Esophagus muscularis mucosa (tissue), 3 donors: ENCODE measurements at regions not wholly inside any gene's neighbourhood (a gene's known extent, or its start where the extent isn't known, plus 50 kb on each side); places are given as distances from the start of the nearest gene placed in this dataset.

Source experiments
- POLR2A ChIP-seq: fragments of 450-650 bp; IDR thresholded peaks from one replicate; pipeline ENCODE4 v1.6.1; 2017; ENCODE audit warnings: antibody characterized with exemption, moderate library complexity, mild to moderate bottlenecking, low read depth
- POLR2AphosphoS5 ChIP-seq, 2 donors: sonication (generic); formaldehyde crosslinking; IDR thresholded peaks; one replicate each; pipeline ENCODE4 v1.6.1; 2017; ENCODE audit warnings: antibody characterized with exemption in 2 of 2
- TF ChIP-seq, protein P1 (sequence below), 3 experiments: fragments of 200-600 bp in 2 of 3; fragments of 450-650 bp in 1 of 3; sonication (generic) in 2 of 3; IDR thresholded peaks; one replicate each; pipeline ENCODE4 v1.5.1; 2017 to 2019; ENCODE audit warnings: antibody characterized with exemption in 3 of 3, mild to moderate bottlenecking in 2 of 3, moderate library complexity in 1 of 3

DNA sequence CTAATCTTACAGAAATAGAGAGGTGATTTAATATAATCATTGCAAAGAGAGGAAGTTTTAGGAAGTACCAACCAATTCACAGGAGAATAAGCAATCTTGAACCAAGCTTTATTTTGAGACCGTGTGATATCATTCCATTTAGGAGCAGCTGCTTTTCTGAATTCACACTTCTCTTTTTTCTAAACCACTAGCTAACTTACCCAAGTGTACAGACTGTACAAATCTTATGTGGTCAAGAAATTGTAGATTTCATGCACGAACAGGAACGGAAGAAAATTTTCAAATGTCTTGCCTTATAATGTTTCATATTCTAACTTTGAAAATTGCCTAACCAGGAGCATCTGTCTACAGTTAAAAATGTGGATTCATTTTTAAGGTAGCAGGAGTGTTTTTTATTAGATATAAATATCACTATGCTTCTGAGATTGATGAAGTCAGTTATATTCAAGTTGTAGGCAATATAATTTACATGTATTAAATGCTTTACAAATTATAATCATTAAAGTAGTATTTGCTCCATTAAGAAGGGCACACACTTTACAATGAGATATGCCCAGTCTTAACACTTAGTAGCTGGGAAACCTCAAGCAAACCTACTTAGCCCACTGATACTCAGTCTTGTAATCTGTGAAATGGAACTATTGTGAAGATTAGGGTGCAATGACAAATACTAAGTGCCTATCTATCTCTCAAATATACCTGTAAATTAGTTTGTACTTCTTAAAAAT lies 86.7 kb upstream of the FOXN2 start:
- TF ChIP-seq POLR2AphosphoS5 (IDR thresholded peaks at IDR 0.05) (no peak), POLR2A (no peak)
- TF ChIP-seq, protein P1, sequence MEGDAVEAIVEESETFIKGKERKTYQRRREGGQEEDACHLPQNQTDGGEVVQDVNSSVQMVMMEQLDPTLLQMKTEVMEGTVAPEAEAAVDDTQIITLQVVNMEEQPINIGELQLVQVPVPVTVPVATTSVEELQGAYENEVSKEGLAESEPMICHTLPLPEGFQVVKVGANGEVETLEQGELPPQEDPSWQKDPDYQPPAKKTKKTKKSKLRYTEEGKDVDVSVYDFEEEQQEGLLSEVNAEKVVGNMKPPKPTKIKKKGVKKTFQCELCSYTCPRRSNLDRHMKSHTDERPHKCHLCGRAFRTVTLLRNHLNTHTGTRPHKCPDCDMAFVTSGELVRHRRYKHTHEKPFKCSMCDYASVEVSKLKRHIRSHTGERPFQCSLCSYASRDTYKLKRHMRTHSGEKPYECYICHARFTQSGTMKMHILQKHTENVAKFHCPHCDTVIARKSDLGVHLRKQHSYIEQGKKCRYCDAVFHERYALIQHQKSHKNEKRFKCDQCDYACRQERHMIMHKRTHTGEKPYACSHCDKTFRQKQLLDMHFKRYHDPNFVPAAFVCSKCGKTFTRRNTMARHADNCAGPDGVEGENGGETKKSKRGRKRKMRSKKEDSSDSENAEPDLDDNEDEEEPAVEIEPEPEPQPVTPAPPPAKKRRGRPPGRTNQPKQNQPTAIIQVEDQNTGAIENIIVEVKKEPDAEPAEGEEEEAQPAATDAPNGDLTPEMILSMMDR (IDR thresholded peaks at IDR 0.05) = no peak
